KOPT-K1 (cell line): ENCODE measurements at regions not wholly inside any gene's neighbourhood (a gene's known extent, or its start where the extent isn't known, plus 50 kb on each side); places are given as distances from the start of the nearest gene placed in this dataset.
"Not testable (repeated sequence)": the region's sequence is repeated elsewhere in the genome, so short reads cannot be mapped to it uniquely, and the experiment has no call there.

Source experiments
- H3K27ac ChIP-seq: fragments of 200-600 bp; sonication (generic); 2 replicates; pipeline ENCODE4 v1.5.1; 2016; ENCODE audit warnings: antibody characterized with exemption, mild to moderate bottlenecking, low read depth, low read length; ENCODE audit not compliant: poor library complexity, severe bottlenecking
- H3K36me3 ChIP-seq: fragments of 200-600 bp; sonication (generic); 2 replicates; pipeline ENCODE4 v1.5.1; 2017; ENCODE audit warnings: antibody characterized with exemption, mild to moderate bottlenecking, low read length, moderate library complexity; ENCODE audit not compliant: insufficient read depth
- H3K9me3 ChIP-seq: fragments of 200-600 bp; sonication (generic); 2 replicates; pipeline ENCODE4 v1.5.1; 2017; ENCODE audit warnings: antibody characterized with exemption, low read length, mild to moderate bottlenecking; ENCODE audit not compliant: insufficient read depth, poor library complexity, severe bottlenecking

GRCh38 chr5:62216603-62217002 lies 89.4 kb upstream of the KIF2A start:
- H3K27ac ChIP-seq, H3K36me3 ChIP-seq, H3K9me3 ChIP-seq: not testable (repeated sequence)

GRCh38 chr5:62217095-62217494 lies 88.9 kb upstream of the KIF2A start:
- not testable (repeated sequence) for H3K27ac ChIP-seq, H3K36me3 ChIP-seq, H3K9me3 ChIP-seq

GRCh38 chr5:62218860-62219259 lies 87.1 kb upstream of the KIF2A start:
- not testable (repeated sequence) for H3K27ac ChIP-seq, H3K9me3 ChIP-seq, H3K36me3 ChIP-seq

GRCh38 chr5:62221881-62222280 lies 84.1 kb upstream of the KIF2A start:
- H3K36me3 ChIP-seq, H3K27ac ChIP-seq, H3K9me3 ChIP-seq: not testable (repeated sequence)

DNA sequence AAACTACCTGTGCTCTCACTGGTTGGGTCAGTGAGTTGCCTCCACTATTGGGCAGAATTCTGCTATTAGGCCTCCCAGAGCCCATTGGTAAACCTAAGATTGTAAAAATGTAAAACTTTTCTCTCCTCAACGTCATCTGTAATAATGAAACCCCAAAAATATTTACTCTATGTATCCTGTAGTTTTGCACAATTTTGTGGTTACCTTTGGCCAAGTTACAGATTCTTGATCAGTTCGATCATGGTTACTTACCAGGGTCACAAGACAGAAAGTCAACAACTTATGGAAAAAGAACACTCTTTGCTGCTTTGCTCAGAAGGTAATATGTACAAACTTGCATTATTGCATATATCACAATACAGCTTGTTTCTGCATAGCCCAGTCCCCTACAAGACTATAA lies 83.7 kb upstream of the KIF2A start:
- not testable (repeated sequence) for H3K9me3 ChIP-seq, H3K27ac ChIP-seq, H3K36me3 ChIP-seq

GRCh38 chr5:62223312-62223670 lies 82.7 kb upstream of the KIF2A start:
- H3K9me3 ChIP-seq, H3K27ac ChIP-seq, H3K36me3 ChIP-seq: not testable (repeated sequence)

DNA sequence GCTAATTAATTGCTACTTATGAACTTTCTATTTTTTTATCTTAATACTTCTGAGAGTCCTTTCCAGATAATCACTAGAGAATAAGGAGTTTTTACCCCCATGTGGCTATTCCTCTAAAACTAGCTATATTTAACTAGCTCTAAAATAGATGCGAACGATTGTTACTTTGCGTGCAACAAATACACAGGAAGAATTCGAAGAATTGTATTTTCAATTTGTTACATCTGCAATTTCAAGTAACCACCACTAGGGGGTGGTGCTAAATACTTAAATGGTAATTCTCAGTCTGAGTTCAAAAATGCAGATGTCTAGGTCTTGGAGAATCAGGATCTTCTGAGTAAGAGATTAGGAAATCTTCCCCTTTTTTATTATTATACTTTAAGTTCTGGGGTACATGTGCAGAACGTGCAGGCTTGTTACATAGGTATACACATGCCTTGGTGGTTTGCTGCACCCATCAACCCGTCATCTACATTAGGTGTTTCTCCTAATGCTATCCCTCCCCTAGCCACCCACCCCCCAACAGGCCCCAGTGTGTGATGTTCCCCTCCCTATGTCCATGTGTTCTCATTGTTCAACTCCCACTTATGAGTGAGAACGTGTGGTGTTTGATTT lies 80.9 kb upstream of the KIF2A start:
- H3K9me3 ChIP-seq, H3K27ac ChIP-seq, H3K36me3 ChIP-seq: not testable (repeated sequence)

DNA sequence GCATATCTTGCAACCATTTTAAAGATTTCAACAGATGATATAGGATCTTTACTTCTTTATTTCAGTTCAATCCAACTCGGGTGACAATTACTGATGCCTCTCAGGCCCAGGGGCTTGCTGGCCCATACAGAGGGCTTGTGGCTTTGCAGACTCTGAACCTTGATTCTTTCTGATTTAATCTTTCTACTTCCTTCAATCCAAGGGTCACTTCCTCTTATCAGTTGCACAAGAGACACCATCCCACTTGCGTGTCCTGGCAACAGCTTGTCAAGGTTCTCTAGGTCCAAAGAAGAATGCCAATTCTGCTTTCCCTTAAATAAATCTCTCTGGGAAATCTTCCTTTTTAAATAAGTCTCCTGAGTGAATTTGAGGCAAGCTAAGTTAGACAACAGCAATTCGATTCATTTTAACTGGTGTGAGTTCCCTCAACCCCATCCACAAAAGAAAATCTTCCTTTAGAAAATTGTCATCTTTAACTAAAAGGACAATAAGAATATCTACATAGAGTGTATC lies 75.1 kb upstream of the KIF2A start:
- H3K27ac ChIP-seq, H3K9me3 ChIP-seq, H3K36me3 ChIP-seq: not testable (repeated sequence)

DNA sequence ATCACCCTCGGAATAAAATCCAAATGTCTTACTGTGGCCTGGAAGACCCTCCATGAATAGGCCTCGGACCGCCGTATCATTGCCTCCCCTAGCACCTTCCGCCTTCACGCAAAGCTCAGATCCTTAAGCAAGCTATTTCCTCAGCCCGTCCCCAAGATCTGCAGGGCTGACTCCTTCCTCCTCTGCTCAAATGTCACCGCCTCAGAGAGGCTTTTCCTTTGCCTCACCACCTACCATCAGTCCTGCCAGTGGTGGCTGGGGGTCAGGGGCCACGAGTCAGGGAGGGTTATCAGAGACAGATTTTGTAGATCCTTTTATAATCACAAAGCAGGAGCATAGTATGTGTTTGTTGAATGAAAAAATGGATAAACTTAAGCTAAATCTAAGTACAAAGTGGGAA lies 74.4 kb upstream of the KIF2A start:
- Histone ChIP-seq H3K27ac (no peak overlapping the region), H3K9me3 (no peaks in the 10 kb centered on the region), H3K36me3 (no peaks in the 10 kb centered on the region)

DNA sequence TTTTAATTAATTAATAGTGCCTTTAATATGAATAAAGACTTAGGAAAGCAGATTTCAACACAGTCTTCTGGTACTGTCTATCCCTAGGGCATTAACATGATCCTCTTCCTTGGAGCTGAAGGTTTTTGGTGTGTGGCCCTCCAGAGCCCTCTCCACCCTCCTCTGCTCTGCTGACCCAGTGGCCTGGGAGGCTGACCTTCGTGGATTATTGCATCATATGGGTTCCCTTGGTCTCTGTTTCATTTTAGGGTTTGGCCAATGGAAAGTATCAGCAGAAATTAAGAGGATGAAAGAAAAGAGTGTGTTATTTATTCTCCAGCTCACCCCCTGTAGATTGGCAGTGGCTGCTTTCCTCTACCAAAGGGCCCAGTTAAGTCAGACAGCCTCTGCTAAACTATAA lies 73.8 kb upstream of the KIF2A start:
- H3K27ac ChIP-seq, H3K36me3 ChIP-seq, H3K9me3 ChIP-seq: not testable (repeated sequence)

GRCh38 chr5:62233083-62234046 lies 72.6 kb upstream of the KIF2A start:
- not testable (repeated sequence) for H3K9me3 ChIP-seq, H3K27ac ChIP-seq, H3K36me3 ChIP-seq

GRCh38 chr5:62236593-62236992 lies 69.4 kb upstream of the KIF2A start:
- H3K36me3 ChIP-seq, H3K27ac ChIP-seq, H3K9me3 ChIP-seq: not testable (repeated sequence)

GRCh38 chr5:62237944-62238343 lies 68.1 kb upstream of the KIF2A start:
- H3K36me3 ChIP-seq, H3K27ac ChIP-seq: not testable (repeated sequence)

GRCh38 chr5:62238584-62238983 lies 67.4 kb upstream of the KIF2A start:
- H3K36me3 ChIP-seq, H3K27ac ChIP-seq, H3K9me3 ChIP-seq: not testable (repeated sequence)

More at GRCh38 chr5:62237944-62238343, 68.1 kb upstream of the KIF2A start:
- not testable (repeated sequence) for H3K9me3 ChIP-seq

DNA sequence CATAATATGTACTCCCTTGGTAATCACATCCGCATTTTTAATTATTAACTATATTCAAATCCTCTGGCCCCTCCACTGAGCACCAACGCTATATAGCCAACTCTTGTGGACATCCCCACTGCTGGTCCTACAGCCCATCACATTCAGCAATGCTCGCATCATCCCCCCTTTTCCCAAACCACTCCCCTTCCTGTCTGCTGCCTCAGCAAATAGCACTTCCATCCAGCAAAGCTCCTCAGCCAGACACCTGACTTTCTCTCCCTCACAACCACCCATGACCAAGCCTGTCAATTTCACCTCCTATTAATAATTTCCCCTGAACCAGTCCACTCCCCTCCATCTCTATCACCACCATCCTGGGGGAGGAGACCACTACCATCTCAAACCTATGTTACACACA lies 65.5 kb upstream of the KIF2A start:
- H3K9me3 ChIP-seq, H3K27ac ChIP-seq, H3K36me3 ChIP-seq: not testable (repeated sequence)

DNA sequence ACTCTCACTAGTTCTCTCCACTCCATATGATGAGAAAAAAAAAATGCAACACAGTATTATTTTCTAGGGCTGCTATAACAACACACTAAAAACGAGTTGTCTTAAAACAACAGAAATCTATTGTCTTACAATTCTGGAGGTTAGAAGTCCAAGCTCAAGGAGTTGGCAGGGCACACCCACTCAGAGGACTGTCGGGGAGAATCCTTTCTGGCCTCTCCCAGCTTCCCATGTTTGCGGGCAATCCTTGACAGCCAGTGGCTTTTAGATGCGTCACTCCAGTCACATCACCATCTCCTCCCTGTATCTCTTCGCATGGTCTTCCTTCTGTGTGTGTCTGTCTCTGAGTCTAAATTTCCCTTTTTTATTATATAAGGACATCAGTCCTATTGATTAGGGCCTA lies 64.0 kb upstream of the KIF2A start:
- not testable (repeated sequence) for H3K9me3 ChIP-seq, H3K36me3 ChIP-seq, H3K27ac ChIP-seq
